Epithelial cell of esophagus (primary cell): ENCODE measurements at regions not wholly inside any gene's neighbourhood (a gene's known extent, or its start where the extent isn't known, plus 50 kb on each side); places are given as distances from the start of the nearest gene placed in this dataset.

Source experiments
- DNase-seq: peaks from one replicate; pipeline ENCODE4 v3.0.0; 2010; ENCODE audit warnings: low read depth
- H3K4me3 ChIP-seq: 2 replicates; pipeline ENCODE4 v1.5.1; 2011; ENCODE audit warnings: mild to moderate bottlenecking, low read length, control low read depth
- CTCF ChIP-seq: IDR thresholded peaks from 2 replicates; pipeline ENCODE4 v1.5.1; 2011; ENCODE audit warnings: low read depth, mild to moderate bottlenecking, low read length, control low read depth, inconsistent platforms; ENCODE audit not compliant: insufficient read depth; ENCODE audit errors: missing control alignments

- no peak overlapping the region for H3K4me3 ChIP-seq
- TF ChIP-seq CTCF: no peak
- no peak for DNase-seq
These were observed 86.5 kb upstream of the CACNA1E start for GRCh38 chr1:181396811-181397210.

- no peak for TF ChIP-seq CTCF
- H3K4me3 ChIP-seq: no peak overlapping the region
- DNase-seq: no peak
These were observed 85.5 kb upstream of the CACNA1E start for GRCh38 chr1:181397845-181398244.

- H3K4me3 ChIP-seq: no peak overlapping the region
- no peak for DNase-seq
- TF ChIP-seq CTCF: no peak
These were observed 84.8 kb upstream of the CACNA1E start for GRCh38 chr1:181398544-181398943.

GRCh38 chr1:181405584-181405983 lies 77.7 kb upstream of the CACNA1E start:
- no peak overlapping the region for H3K4me3 ChIP-seq
- TF ChIP-seq CTCF: no peak
- no peak for DNase-seq

GRCh38 chr1:181406989-181407388 lies 76.3 kb upstream of the CACNA1E start:
- no peak for DNase-seq
- H3K4me3 ChIP-seq: no peak overlapping the region
- TF ChIP-seq CTCF: no peak

- DNase-seq: no peak
- TF ChIP-seq CTCF: no peak
- H3K4me3 ChIP-seq: no peak overlapping the region
These were observed 73.3 kb upstream of the CACNA1E start for GRCh38 chr1:181409981-181410380.

GRCh38 chr1:181412746-181413145 lies 70.6 kb upstream of the CACNA1E start:
- TF ChIP-seq CTCF: no peak
- no peak overlapping the region for H3K4me3 ChIP-seq
- DNase-seq: no peak
